Effector memory CD8-positive, alpha-beta T cell (primary cell): ENCODE measurements at regions not wholly inside any gene's neighbourhood (a gene's known extent, or its start where the extent isn't known, plus 50 kb on each side); places are given as distances from the start of the nearest gene placed in this dataset.
A peak's percentile ranks its signal among the peaks of the same experiment; 100 is the strongest.
"Not testable (repeated sequence)": the region's sequence is repeated elsewhere in the genome, so short reads cannot be mapped to it uniquely, and the experiment has no call there.

Experiments
- ATAC-seq: fragments of 150-1000 bp; cut with Tn5 transposase; replicated peaks from 2 replicates; pipeline ENCODE4 v1.10.0; 2021; ENCODE audit warnings: mild to moderate bottlenecking, moderate library complexity
- DNase-seq, 3 experiments: peaks; one replicate each; pipeline ENCODE4 v3.0.0; 2021
- H3K27ac Mint-ChIP-seq, 2 donors: one replicate each; pipeline ENCODE4 v1.8.0; 2022; ENCODE audit warnings: mild to moderate bottlenecking in 2 of 2, mixed read lengths in 2 of 2, moderate library complexity in 2 of 2
- H3K27me3 Mint-ChIP-seq, 2 donors: one replicate each; pipeline ENCODE4 v1.8.0; 2022; ENCODE audit warnings: mixed read lengths in 2 of 2
- H3K36me3 Mint-ChIP-seq: one replicate; pipeline ENCODE4 v1.8.0; 2022; ENCODE audit warnings: mild to moderate bottlenecking, moderate library complexity, mixed read lengths; ENCODE audit not compliant: insufficient read depth
- H3K4me1 Mint-ChIP-seq, 2 donors: one replicate each; pipeline ENCODE4 v1.8.0; 2022; ENCODE audit warnings: low read depth in 2 of 2, mixed read lengths in 2 of 2
- H3K4me3 Mint-ChIP-seq, 2 donors: one replicate each; pipeline ENCODE4 v1.8.0; 2022; ENCODE audit warnings: mild to moderate bottlenecking in 2 of 2, mixed read lengths in 2 of 2, moderate library complexity in 2 of 2
- H3K9me3 Mint-ChIP-seq, 2 donors: one replicate each; pipeline ENCODE4 v1.8.0; 2022; ENCODE audit warnings: mixed read lengths in 2 of 2

DNA sequence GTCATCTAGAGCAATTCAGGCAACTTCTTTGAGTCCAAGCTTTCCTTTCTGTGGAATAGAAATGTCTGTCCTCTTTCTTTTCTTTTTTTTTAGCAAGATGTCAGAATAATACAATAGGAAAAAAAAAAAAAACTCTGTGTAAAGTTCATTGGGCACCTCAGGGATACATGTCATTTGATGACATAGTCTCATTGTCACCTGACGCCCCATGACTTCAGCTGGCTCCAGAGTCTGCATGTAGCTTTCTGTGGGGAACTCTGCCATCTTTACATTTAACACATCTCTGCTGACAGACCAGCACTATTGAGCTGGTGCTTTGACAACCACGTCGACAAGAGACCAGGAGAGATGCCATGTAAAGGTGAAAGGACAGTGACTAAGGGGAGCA lies 172.5 kb upstream of the KLF7 start:
- H3K27ac Mint-ChIP-seq, result peak overlapping the region; percentile 3 to 46
- ATAC-seq, result no peak
- no peaks in the 10 kb centered on the region for H3K36me3 Mint-ChIP-seq
- no peak for DNase-seq
- H3K4me1 Mint-ChIP-seq, result peaks cover 8 to 22% of the 10 kb centered on the region in 2 donors
- peak overlapping the region in 1 of 2 donors; percentile 25 for H3K4me3 Mint-ChIP-seq
- H3K9me3 Mint-ChIP-seq, result no peaks in the 10 kb centered on the region
- peaks cover 11 to 14% of the 10 kb centered on the region in 2 donors for H3K27me3 Mint-ChIP-seq

DNA sequence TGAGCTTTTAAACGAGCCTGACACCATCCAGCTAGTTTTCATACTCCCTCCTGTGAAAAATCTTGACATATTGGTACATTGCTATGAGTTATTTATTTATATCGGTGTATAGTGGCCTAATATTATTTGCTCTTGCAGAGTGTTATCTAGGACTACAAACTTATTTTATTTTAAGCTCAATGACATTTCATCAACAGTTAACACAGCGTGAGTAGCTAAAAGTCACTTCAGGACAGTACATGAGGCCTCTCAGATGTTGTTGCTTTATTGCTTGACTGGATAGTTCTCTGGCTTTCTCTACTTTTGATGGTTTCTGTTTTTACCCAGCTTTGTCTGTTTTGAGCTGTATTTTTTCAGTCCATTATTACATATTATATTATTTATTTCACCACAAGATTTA lies 172.9 kb upstream of the KLF7 start:
- H3K27ac Mint-ChIP-seq, result no peak overlapping the region
- no peak for DNase-seq
- no peaks in the 10 kb centered on the region for H3K36me3 Mint-ChIP-seq
- H3K27me3 Mint-ChIP-seq, result peaks cover 10 to 14% of the 10 kb centered on the region in 2 donors
- H3K4me3 Mint-ChIP-seq, result no peak overlapping the region
- H3K4me1 Mint-ChIP-seq, result peaks cover 8 to 22% of the 10 kb centered on the region in 2 donors
- no peak for ATAC-seq
- no peaks in the 10 kb centered on the region for H3K9me3 Mint-ChIP-seq

DNA sequence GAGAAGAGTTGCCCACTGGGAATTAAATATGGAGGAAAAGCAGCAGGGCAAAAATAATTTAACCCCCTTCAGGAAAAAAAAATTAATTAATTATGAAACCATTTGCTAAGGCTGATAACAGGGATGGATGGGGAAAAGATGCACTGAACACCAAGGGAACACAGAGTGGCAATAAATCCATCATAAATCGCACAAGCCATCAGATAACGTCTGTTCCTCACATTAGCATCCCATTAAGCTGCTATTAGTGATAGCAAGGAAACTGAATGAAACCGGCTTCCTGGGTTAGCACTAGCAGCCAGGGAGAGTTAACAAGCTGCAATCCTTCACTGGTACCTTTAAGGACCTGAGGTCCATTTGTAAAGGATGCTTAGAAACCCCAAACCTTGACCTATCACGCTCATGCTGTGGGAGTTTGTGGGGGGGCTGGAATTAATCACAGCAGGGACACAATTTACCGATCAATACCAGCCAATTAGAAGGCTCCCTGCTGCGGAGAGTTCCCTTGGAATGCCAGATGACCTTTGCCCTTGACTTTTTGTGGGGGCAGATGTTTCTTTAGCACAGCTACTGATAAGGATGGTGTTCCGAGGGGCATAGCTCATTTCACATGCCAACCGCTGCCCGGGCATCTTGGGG lies 175.5 kb upstream of the KLF7 start:
- Mint-ChIP-seq H3K4me1 (peaks cover 1 to 10% of the 10 kb centered on the region in 2 donors), H3K9me3 (peaks cover 0 to 12% of the 10 kb centered on the region in 2 donors), H3K27ac (no peak overlapping the region), H3K36me3 (peaks cover 3% of the 10 kb centered on the region), H3K27me3 (peaks cover 15 to 18% of the 10 kb centered on the region in 2 donors), H3K4me3 (no peak overlapping the region)
- DNase-seq (no peak), ATAC-seq (no peak)

DNA sequence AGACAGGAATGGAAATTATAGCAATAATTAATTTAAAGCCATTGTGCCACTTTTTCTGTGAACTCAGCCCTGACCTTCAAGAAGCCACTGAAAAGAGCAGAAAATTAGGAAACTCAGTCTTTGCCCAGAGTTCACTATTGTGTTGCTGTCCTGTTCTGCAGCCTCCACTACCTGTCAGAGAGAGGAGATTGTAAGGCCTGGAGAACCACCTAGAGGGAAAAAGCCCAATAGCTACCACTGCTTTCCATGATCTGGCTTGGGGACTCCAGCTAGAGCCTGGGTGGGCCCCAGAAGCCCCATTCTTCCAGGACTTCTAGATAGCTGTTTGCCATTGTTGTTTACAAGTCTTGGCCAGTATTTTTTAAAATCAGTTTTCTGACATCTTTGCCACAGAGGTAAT lies 176.1 kb upstream of the KLF7 start:
- Mint-ChIP-seq H3K36me3 (peaks cover 3% of the 10 kb centered on the region), H3K4me1 (peaks cover 1 to 10% of the 10 kb centered on the region in 2 donors), H3K9me3 (peaks cover 0 to 18% of the 10 kb centered on the region in 2 donors), H3K4me3 (no peak overlapping the region), H3K27me3 (peaks cover 15 to 24% of the 10 kb centered on the region in 2 donors), H3K27ac (no peak overlapping the region)
- ATAC-seq, result no peak
- DNase-seq, result no peak

DNA sequence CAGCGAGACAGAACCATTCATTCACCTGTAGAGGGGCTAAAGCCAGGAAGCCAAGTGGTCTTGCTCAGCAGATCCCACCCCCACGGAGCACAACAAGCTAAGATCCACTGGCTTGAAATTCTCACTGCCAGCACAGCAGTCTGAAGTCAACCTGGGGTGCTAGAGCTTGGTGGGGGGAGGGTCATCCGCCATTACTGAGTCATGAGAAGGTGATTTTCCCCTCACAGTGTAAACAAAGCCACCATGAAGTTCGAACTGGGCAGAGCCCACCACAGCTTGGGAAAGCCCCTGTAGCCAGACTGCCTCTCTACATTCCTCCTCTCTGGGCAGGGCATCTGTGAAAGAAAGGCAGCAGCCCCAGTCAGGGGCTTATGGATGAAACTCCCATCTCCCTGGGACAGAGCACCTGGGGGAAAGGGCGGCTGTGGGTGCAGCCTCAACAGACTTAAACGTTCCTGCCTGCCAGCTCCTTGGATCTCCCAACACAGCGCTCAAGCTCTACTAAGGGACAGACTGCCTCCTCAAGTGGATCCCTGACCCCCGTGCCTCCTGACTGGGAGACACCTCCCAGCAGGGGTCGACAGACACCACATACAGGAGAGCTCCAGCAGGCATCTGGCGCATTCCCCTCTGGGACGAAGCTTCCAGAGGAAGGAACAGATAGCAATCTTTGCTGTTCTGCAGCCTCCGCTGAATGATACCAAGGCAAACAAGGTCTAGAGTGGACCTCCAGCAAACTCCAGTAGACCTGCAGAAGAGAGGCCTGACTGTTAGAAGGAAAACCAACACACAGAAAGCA lies 179.0 kb upstream of the KLF7 start:
- not testable (repeated sequence) for H3K27ac Mint-ChIP-seq, DNase-seq, ATAC-seq, H3K4me1 Mint-ChIP-seq, H3K36me3 Mint-ChIP-seq, H3K4me3 Mint-ChIP-seq
- Mint-ChIP-seq H3K9me3 (peaks cover 2 to 28% of the 10 kb centered on the region in 2 donors), H3K27me3 (peaks cover 15 to 26% of the 10 kb centered on the region in 2 donors)

DNA sequence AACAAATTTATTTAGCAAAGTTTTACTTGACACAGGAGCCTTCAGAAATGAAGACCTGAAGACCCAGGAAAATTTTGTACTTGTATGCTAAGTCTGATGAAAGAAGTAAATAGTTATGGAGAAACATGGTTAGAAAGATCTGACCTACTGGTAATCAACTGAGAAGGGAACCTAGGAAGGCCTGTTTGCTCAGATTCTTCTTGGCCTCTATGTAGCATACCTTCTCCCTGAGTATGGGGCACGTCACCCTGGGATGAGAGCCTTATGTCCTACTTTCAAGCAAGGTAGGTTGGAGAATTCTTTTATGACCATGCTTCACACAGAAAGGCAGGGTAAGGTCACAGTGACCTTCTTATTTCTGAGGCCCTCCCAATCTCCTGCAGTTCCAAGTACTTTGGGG lies 178.6 kb upstream of the CREB1 start:
- H3K27me3 Mint-ChIP-seq, result peaks cover 0 to 8% of the 10 kb centered on the region in 2 donors
- ATAC-seq (no peak), DNase-seq (no peak)

DNA sequence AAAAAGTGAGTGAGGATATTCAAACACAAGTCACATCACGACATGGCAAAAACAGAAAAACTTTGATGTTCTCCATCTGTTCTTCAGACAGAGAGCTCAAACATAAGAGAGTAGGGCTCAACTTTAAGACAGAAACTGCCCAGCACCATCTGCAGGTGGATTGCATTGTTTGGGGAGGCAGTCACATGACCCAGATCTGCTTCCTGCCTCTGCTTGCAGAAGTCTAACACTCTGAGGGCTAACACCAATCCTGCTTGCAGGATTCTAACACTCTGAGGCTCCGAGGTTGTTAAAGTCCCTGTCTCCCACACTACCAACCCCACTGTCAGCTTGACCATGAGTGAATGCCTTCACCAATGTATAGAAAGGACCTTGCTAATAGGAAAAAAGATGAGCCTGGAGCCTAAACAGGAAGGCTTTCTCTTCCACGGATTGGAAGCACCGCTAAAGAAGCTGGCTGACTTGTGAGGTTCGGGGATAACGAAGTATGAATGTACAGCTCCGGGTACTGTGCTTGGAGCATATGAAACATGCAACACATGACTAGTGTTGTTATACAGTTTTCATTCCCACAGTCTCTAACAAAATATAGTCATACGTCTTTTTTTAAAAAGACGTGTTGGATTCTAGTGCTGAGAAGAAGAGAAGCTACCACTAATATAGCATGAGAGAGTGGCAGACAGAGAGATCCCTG lies 176.6 kb upstream of the CREB1 start:
- ATAC-seq (peak; percentile 76), DNase-seq (no peak)
- Mint-ChIP-seq H3K4me3 (no peak overlapping the region), H3K27ac (peak overlapping the region in 1 of 2 donors; percentile 65), H3K36me3 (no peaks in the 10 kb centered on the region), H3K27me3 (peaks cover 0 to 9% of the 10 kb centered on the region in 2 donors), H3K4me1 (peaks cover 0 to 3% of the 10 kb centered on the region in 2 donors), H3K9me3 (peaks cover 0 to 2% of the 10 kb centered on the region in 2 donors)

More for the DNA sequence above, 178.6 kb upstream of the CREB1 start:
- H3K4me3 Mint-ChIP-seq, result no peak overlapping the region
- H3K4me1 Mint-ChIP-seq, result peaks cover 0 to 3% of the 10 kb centered on the region in 2 donors
- no peak overlapping the region for H3K27ac Mint-ChIP-seq
- peaks cover 2 to 16% of the 10 kb centered on the region in 2 donors for H3K9me3 Mint-ChIP-seq
- H3K36me3 Mint-ChIP-seq, result no peaks in the 10 kb centered on the region

DNA sequence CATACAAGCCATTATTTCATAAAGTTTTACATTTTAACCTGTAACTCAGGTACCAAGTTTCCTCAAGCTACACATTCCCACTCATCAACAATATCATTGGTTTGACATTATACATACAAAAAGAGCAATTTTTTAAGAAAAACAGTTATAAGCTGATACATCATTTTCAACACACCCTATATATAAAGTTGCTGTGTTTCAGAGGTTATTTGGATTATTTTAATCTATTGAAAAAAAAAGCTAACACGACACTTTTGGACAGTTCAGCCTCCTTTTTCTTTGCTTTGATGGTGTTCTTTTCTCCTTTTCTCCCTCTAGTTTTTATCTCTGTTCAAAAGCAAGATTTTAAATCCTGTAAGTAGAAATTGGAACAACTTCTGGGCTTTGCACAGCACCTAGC lies 175.9 kb upstream of the CREB1 start:
- no peak overlapping the region for H3K4me3 Mint-ChIP-seq
- peaks cover 0 to 3% of the 10 kb centered on the region in 2 donors for H3K4me1 Mint-ChIP-seq
- peaks cover 0 to 9% of the 10 kb centered on the region in 2 donors for H3K27me3 Mint-ChIP-seq
- no peak for DNase-seq
- H3K27ac Mint-ChIP-seq, result no peak overlapping the region
- H3K9me3 Mint-ChIP-seq, result peaks cover 0 to 2% of the 10 kb centered on the region in 2 donors
- no peak for ATAC-seq
- H3K36me3 Mint-ChIP-seq, result no peaks in the 10 kb centered on the region

DNA sequence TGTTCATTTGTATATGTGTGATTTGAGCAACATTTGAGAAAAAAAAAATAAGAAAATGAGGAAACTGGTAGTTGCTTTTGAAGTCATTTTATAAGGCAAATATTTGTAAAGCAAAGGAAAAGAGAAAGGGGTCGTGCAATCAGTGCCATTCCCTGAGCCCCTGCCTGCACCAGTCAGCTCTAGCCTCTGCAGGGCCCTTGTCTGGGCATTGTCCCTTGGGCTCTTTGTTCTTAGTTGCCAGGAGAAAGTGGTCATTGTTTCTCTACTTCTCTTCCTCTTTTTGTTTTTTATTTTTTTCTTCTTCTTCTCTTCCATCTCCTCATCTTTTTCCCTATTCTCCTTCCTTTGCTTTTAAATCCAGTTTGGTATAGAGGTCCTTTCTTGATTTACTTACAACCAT lies 175.3 kb upstream of the CREB1 start:
- no peak for DNase-seq
- Mint-ChIP-seq H3K9me3 (peaks cover 0 to 2% of the 10 kb centered on the region in 2 donors), H3K4me1 (peaks cover 0 to 3% of the 10 kb centered on the region in 2 donors), H3K4me3 (no peak overlapping the region), H3K27ac (no peak overlapping the region), H3K36me3 (no peaks in the 10 kb centered on the region), H3K27me3 (peaks cover 0 to 9% of the 10 kb centered on the region in 2 donors)
- ATAC-seq, result no peak

DNA sequence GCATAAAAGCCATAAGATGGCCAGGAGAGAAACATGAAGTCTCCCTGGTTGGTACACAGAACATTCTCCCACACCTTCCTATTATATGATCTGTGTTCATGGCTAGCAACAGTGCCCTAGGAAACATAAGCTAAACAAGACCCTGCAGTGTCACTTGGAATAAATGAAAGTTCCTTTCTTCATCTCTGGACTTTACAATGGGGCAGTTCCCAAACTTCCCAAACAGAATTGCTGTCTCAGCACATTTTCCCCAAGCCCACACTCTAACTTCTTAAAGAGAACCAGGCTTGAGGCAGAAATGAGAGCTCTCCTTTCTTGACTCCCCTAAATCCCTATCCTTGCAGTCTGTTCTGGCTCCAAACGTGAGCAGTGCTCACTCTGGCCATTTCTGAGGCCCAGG lies 173.2 kb upstream of the CREB1 start:
- Mint-ChIP-seq H3K27me3 (peaks cover 0 to 16% of the 10 kb centered on the region in 2 donors), H3K4me1 (peaks cover 0 to 3% of the 10 kb centered on the region in 2 donors), H3K36me3 (no peaks in the 10 kb centered on the region), H3K9me3 (no peaks in the 10 kb centered on the region), H3K4me3 (no peak overlapping the region), H3K27ac (no peak overlapping the region)
- no peak for DNase-seq
- ATAC-seq, result no peak

DNA sequence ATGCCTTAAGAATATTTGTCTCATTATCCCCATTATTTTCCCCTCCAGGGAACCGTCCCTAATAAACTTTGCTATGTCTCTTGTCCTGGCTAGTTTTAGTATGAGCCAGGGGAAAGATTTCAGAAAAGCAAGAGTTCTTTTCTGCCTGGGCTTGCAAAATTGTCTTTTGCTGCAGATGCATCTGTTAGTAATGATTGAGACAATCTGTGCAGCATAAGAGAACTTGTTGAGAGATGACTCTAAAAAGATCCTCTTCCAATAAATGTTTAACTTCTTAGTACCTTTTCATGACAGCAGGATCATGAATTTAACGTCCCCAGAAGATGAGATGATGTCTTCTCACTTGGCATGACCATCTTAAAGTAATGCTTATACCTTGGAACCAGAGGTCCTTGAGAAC lies 172.5 kb upstream of the CREB1 start:
- Mint-ChIP-seq H3K4me1 (peaks cover 0 to 3% of the 10 kb centered on the region in 2 donors), H3K36me3 (no peaks in the 10 kb centered on the region), H3K4me3 (no peak overlapping the region), H3K27ac (no peak overlapping the region), H3K27me3 (peaks cover 0 to 22% of the 10 kb centered on the region in 2 donors), H3K9me3 (no peaks in the 10 kb centered on the region)
- no peak for DNase-seq
- ATAC-seq, result no peak

DNA sequence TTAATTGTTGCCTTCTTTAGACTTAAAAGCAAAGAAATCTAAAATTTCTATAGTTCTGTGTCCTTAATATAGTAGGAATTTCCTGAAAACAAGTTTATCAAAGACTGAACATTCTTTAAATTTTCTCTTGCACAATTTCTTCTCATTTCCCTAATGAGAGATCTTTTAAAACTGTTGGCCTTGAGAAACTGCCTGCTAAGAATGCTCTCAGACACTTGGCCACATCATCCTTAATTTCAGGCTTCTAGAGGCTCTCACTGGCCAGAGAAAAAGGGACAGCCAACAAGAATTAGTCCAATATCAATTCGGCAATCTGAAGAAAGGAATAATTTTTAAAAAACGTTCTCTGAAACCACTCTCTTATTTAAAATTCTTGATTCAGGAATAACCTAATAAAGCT lies 167.0 kb upstream of the CREB1 start:
- Mint-ChIP-seq H3K27me3 (peaks cover 10 to 20% of the 10 kb centered on the region in 2 donors), H3K27ac (no peak overlapping the region), H3K9me3 (no peaks in the 10 kb centered on the region), H3K36me3 (no peaks in the 10 kb centered on the region), H3K4me1 (no peaks in the 10 kb centered on the region), H3K4me3 (no peak overlapping the region)
- DNase-seq (no peak), ATAC-seq (no peak)

DNA sequence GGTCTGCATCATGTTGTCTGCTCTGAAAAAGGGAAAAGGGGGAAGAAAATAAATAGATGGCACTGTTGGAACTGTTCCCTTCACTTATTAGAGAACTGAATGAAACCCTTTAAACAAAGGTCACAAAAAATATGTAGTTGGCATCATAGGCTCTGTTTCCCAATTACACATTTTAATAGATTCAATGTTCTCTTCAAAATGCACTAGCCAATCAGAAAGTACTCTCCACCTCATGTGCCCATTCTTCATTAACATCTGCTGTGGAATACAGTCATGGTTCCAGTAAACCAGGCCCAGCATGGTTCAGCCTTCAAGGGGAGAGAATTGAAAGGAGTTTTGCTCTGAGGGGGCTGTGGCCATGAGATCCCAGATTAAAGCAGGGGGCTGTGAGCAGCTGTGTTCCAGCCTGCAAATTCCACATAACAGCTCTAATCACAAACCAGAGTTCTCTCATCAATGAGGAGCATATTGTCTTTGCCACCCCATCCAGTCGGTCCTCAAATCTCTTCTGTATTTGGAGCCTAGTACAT lies 165.9 kb upstream of the CREB1 start:
- H3K4me1 Mint-ChIP-seq, result no peaks in the 10 kb centered on the region
- H3K9me3 Mint-ChIP-seq, result no peaks in the 10 kb centered on the region
- H3K36me3 Mint-ChIP-seq, result peaks cover 2% of the 10 kb centered on the region
- no peak overlapping the region for H3K4me3 Mint-ChIP-seq
- ATAC-seq, result no peak
- H3K27me3 Mint-ChIP-seq, result peaks cover 10 to 20% of the 10 kb centered on the region in 2 donors
- H3K27ac Mint-ChIP-seq, result no peak overlapping the region
- DNase-seq, result no peak
